Fibroblast of lung (primary cell): ENCODE measurements at regions not wholly inside any gene's neighbourhood (a gene's known extent, or its start where the extent isn't known, plus 50 kb on each side); places are given as distances from the start of the nearest gene placed in this dataset.
A peak's percentile ranks its signal among the peaks of the same experiment; 100 is the strongest.

Experiments used
- DNase-seq, 2 donors: peaks; one replicate each; pipeline versions ENCODE4 v3.0.0 to v3.0.0-alpha.2; 2010; ENCODE audit warnings: low read depth in 2 of 2
- H2AFZ ChIP-seq: 2 replicates; pipeline ENCODE4 v1.5.1; 2012; ENCODE audit warnings: low read length, control low read depth, inconsistent platforms
- H3K27ac ChIP-seq: 2 replicates; pipeline ENCODE4 v1.5.1; 2011; ENCODE audit warnings: low read length, control low read depth; ENCODE audit not compliant: insufficient read depth
- H3K27me3 ChIP-seq: 2 replicates; pipeline ENCODE4 v1.5.1; 2011; ENCODE audit warnings: mild to moderate bottlenecking, low read length; ENCODE audit not compliant: control insufficient read depth, insufficient read depth
- H3K36me3 ChIP-seq: 2 replicates; pipeline ENCODE4 v1.5.1; 2011; ENCODE audit warnings: low read length; ENCODE audit not compliant: control insufficient read depth, insufficient read depth
- H3K4me1 ChIP-seq: 2 replicates; pipeline ENCODE4 v1.5.1; 2011; ENCODE audit warnings: low read length; ENCODE audit not compliant: control insufficient read depth, insufficient read depth; ENCODE audit errors: extremely low read depth
- H3K4me2 ChIP-seq: 2 replicates; pipeline ENCODE4 v1.5.1; 2011; ENCODE audit warnings: low read length, control low read depth; ENCODE audit not compliant: insufficient read depth; ENCODE audit errors: extremely low read depth
- H3K4me3 ChIP-seq, 4 experiments: fragments of 200-600 bp in 1 of 4; sonication (generic) in 1 of 4; replicated peaks in 1 of 4; 2 replicates each; pipeline ENCODE4 v1.5.1; 2011 to 2016; ENCODE audit warnings: low read length in 4 of 4, low read depth in 3 of 4, mild to moderate bottlenecking in 3 of 4, control low read depth in 2 of 4, inconsistent platforms in 1 of 4, mixed read lengths in 1 of 4; ENCODE audit not compliant: insufficient read depth in 1 of 4; ENCODE audit errors: control extremely low read depth in 1 of 4
- H3K79me2 ChIP-seq: 2 replicates; pipeline ENCODE4 v1.5.1; 2012; ENCODE audit warnings: mild to moderate bottlenecking, low read length, inconsistent platforms; ENCODE audit not compliant: control insufficient read depth, insufficient read depth
- H3K9ac ChIP-seq: 2 replicates; pipeline ENCODE4 v1.5.1; 2011; ENCODE audit warnings: mild to moderate bottlenecking, low read length, control low read depth; ENCODE audit not compliant: insufficient read depth
- H3K9me3 ChIP-seq: 2 replicates; pipeline ENCODE4 v1.5.1; 2012; ENCODE audit warnings: low read depth, low read length; ENCODE audit not compliant: control insufficient read depth, insufficient read depth
- H4K20me1 ChIP-seq: 2 replicates; pipeline ENCODE4 v1.5.1; 2011; ENCODE audit warnings: low read length; ENCODE audit not compliant: control insufficient read depth, insufficient read depth; ENCODE audit errors: extremely low read depth
- EZH2 ChIP-seq: IDR thresholded peaks from 2 replicates; pipeline ENCODE4 v1.5.1; 2012; ENCODE audit warnings: low read length, control low read depth, mild to moderate bottlenecking; ENCODE audit errors: missing control alignments
- TF ChIP-seq, protein P1 (sequence below), 2 donors: IDR thresholded peaks in 1 of 2; conservative IDR thresholded peaks in 1 of 2; 1 replicate in 1 of 2; 2 replicates in 1 of 2; pipeline ENCODE4 v1.5.1; 2011 to 2012; ENCODE audit warnings: low read length in 2 of 2, control low read depth in 1 of 2, inconsistent platforms in 1 of 2, low read depth in 1 of 2, mild to moderate bottlenecking in 1 of 2

DNA sequence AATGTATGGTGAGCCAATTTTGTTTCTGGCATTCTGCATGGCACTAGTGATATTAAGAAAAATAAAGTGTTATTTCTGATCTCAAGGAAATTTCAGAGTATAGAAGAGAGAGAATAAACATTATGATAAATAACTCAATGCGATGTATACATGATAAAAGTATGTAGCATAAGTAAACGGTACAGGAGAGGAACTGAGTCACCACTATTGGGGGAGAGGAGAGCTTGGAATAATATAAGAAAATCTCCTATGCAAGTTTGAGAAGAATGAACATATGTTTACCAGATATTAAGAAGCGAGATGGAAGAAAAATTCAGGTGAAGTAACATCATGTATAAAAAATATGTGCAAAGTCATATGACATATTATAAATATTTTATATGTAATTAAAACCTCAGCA is 1230.3 kb upstream of the CITED2 start:
- no peaks in the 10 kb centered on the region for H3K36me3 ChIP-seq
- H4K20me1 ChIP-seq = no peaks in the 10 kb centered on the region
- no peak overlapping the region for H3K4me3 ChIP-seq
- no peak overlapping the region for H2AFZ ChIP-seq
- H3K9me3 ChIP-seq = no peaks in the 10 kb centered on the region
- H3K27ac ChIP-seq = no peak overlapping the region
- DNase-seq = no peak
- H3K4me1 ChIP-seq = peaks cover 4% of the 10 kb centered on the region
- H3K4me2 ChIP-seq = no peak overlapping the region
- TF ChIP-seq, protein P1, sequence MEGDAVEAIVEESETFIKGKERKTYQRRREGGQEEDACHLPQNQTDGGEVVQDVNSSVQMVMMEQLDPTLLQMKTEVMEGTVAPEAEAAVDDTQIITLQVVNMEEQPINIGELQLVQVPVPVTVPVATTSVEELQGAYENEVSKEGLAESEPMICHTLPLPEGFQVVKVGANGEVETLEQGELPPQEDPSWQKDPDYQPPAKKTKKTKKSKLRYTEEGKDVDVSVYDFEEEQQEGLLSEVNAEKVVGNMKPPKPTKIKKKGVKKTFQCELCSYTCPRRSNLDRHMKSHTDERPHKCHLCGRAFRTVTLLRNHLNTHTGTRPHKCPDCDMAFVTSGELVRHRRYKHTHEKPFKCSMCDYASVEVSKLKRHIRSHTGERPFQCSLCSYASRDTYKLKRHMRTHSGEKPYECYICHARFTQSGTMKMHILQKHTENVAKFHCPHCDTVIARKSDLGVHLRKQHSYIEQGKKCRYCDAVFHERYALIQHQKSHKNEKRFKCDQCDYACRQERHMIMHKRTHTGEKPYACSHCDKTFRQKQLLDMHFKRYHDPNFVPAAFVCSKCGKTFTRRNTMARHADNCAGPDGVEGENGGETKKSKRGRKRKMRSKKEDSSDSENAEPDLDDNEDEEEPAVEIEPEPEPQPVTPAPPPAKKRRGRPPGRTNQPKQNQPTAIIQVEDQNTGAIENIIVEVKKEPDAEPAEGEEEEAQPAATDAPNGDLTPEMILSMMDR (conservative IDR thresholded peaks at IDR 0.05 in 1 of 2, IDR thresholded peaks at IDR 0.05 in 1 of 2; ENCODE audit: low read depth in 1 of 2, low read length in 2 of 2) = no peak
- no peak for TF ChIP-seq EZH2
- no peaks in the 10 kb centered on the region for H3K79me2 ChIP-seq
- H3K27me3 ChIP-seq = no peaks in the 10 kb centered on the region
- H3K9ac ChIP-seq = no peak overlapping the region

DNA sequence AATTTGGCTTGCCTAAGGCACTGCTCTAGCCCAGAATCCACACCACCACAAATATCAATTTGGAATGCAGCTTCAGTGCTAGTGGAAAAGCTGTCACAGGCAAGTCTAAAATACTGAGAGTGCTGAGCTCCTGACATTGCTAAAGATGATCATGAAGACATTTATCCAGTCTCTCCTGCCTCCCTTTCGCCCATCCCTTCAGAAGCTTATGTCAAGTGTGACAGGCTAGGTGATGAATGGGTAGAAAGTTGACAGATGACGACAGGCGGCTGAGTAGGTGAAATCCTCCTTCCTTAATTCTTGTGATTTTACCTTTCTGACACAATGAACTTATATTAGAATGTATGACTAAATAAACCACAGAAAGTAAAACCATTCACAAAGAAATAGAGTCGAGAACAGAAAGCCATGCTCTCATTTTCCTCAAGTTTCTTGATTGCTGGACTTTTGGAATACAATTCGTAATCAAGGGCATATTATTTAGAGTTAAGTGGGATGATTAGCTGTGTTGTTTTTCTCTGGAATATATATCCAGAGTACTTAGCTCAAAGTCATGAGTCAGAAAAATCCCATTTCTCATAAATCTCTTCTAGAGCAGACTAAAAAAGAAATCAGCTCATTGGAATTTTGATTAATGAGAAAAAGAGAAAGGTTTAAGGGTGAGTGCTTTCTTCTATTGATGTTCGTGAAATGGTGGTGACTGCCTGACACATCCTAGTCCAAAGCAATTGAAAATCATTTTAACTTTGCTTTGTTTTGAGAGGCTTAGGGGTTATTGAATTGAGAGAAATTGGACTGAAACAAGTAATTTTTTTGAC is 1228.2 kb upstream of the CITED2 start:
- no peak overlapping the region for H3K4me2 ChIP-seq
- no peaks in the 10 kb centered on the region for H3K36me3 ChIP-seq
- no peaks in the 10 kb centered on the region for H3K9me3 ChIP-seq
- H3K27ac ChIP-seq = no peak overlapping the region
- H3K9ac ChIP-seq = no peak overlapping the region
- DNase-seq = peak in 1 of 2 donors; percentile 70
- H3K27me3 ChIP-seq = no peaks in the 10 kb centered on the region
- TF ChIP-seq, protein P1 (conservative IDR thresholded peaks at IDR 0.05 in 1 of 2, IDR thresholded peaks at IDR 0.05 in 1 of 2; ENCODE audit: low read depth in 1 of 2, low read length in 2 of 2) = no peak
- no peak for TF ChIP-seq EZH2
- H3K4me3 ChIP-seq = no peak overlapping the region
- H4K20me1 ChIP-seq = no peaks in the 10 kb centered on the region
- H3K4me1 ChIP-seq = peaks cover 4% of the 10 kb centered on the region
- no peaks in the 10 kb centered on the region for H3K79me2 ChIP-seq
- H2AFZ ChIP-seq = peak overlapping the region; percentile 5

DNA sequence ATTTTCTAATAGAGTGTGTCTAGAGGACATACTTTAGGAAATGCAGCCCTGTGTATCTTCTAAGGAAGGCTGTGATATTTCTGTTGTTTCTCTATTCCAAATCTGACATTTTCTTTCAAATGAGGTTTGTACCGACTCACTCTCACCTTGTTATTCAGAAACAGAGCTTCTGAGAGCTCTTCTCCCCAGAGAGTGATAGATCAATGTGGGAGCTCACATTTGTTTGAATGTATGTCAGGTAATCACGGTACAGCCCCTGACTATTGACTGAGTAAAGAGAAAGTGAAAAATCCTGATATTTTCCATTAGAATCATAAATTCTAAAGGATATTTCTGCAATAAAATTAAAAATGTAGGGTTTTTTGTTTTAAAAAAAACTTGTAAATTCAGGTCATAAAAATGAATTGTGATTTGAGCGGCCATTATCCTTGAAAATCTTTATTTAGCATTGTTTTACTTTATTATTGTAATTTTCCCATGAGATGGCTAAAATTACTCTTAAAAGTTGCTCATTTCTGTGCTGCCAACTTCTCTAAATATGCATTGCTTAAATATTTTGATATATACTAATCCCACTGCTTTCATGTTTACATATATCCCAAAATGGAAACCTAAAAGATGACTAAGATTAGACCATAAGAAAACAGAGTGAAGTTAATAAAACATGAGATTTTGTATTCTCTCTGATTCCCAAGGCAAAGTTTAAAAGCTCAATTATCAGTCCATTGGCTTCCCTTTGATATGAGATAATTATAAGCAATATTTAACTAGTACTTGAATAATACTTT is 1226.8 kb upstream of the CITED2 start:
- no peak overlapping the region for H3K4me2 ChIP-seq
- H3K9ac ChIP-seq = no peak overlapping the region
- peak overlapping the region; percentile 33 for H2AFZ ChIP-seq
- no peak for TF ChIP-seq EZH2
- TF ChIP-seq, protein P1 (conservative IDR thresholded peaks at IDR 0.05 in 1 of 2, IDR thresholded peaks at IDR 0.05 in 1 of 2; ENCODE audit: low read depth in 1 of 2, low read length in 2 of 2) = no peak
- H3K4me1 ChIP-seq = peaks cover 4% of the 10 kb centered on the region
- no peaks in the 10 kb centered on the region for H3K9me3 ChIP-seq
- H3K27ac ChIP-seq = no peak overlapping the region
- H3K4me3 ChIP-seq = no peak overlapping the region
- no peaks in the 10 kb centered on the region for H3K79me2 ChIP-seq
- no peaks in the 10 kb centered on the region for H3K36me3 ChIP-seq
- no peaks in the 10 kb centered on the region for H4K20me1 ChIP-seq
- no peaks in the 10 kb centered on the region for H3K27me3 ChIP-seq
- DNase-seq = peak; percentile 11 to 34
